Thymus (tissue), 11 donors: ENCODE measurements at regions not wholly inside any gene's neighbourhood (a gene's known extent, or its start where the extent isn't known, plus 50 kb on each side); places are given as distances from the start of the nearest gene placed in this dataset.
"Not testable (repeated sequence)": the region's sequence is repeated elsewhere in the genome, so short reads cannot be mapped to it uniquely, and the experiment has no call there.

ENCODE experiments used
- DNase-seq, 9 donors: peaks; one replicate each; pipeline ENCODE4 v3.0.0-alpha.2; 2013; ENCODE audit warnings: low spot score in 9 of 9, low read depth in 6 of 9, missing footprints in 1 of 9
- H3K27ac ChIP-seq, 2 donors: one replicate each; pipeline ENCODE4 v1.5.1; 2013; ENCODE audit warnings: control low read depth in 1 of 2, low read depth in 1 of 2, low read length in 1 of 2, mild to moderate bottlenecking in 1 of 2, moderate library complexity in 1 of 2
- H3K27me3 ChIP-seq, 2 donors: one replicate each; pipeline ENCODE4 v1.5.1; 2013; ENCODE audit warnings: low read length in 1 of 2; ENCODE audit not compliant: control insufficient read depth in 2 of 2, insufficient read depth in 1 of 2
- H3K36me3 ChIP-seq, 2 donors: one replicate each; pipeline ENCODE4 v1.5.1; 2013; ENCODE audit warnings: low read length in 1 of 2, mild to moderate bottlenecking in 1 of 2, moderate library complexity in 1 of 2; ENCODE audit not compliant: control insufficient read depth in 2 of 2, insufficient read depth in 2 of 2
- H3K4me1 ChIP-seq, 2 donors: one replicate each; pipeline ENCODE4 v1.5.1; 2013; ENCODE audit warnings: low read length in 2 of 2; ENCODE audit not compliant: control insufficient read depth in 2 of 2, insufficient read depth in 2 of 2
- H3K4me3 ChIP-seq, 2 donors: one replicate each; pipeline ENCODE4 v1.5.1; 2013; ENCODE audit warnings: low read length in 2 of 2, control low read depth in 1 of 2, mild to moderate bottlenecking in 1 of 2
- H3K9me3 ChIP-seq, 2 donors: one replicate each; pipeline ENCODE4 v1.5.1; 2013; ENCODE audit warnings: low read length in 1 of 2, mild to moderate bottlenecking in 1 of 2; ENCODE audit not compliant: control insufficient read depth in 2 of 2, insufficient read depth in 1 of 2
- WGBS: extraction: QIAGEN DNeasy Blood & Tissue Kit; methylation state at CpG from one replicate; pipeline ENCODE4 v1.1.7; 2013; 5-methylcytosine and 5-hydroxymethylcytosine counted together
- donor health status: healthy.

GRCh38 chr15:62327406-62327805 is 162.3 kb upstream of the C2CD4B start:
- no peak overlapping the region for H3K27ac ChIP-seq
- H3K4me1 ChIP-seq, result no peaks in the 10 kb centered on the region
- no peaks in the 10 kb centered on the region for H3K36me3 ChIP-seq
- DNase-seq, result no peak
- 95% methylated on average over 5 of the region's 5 CpGs for whole genome bisulfite sequencing
- H3K9me3 ChIP-seq, result no peaks in the 10 kb centered on the region
- no peak overlapping the region for H3K4me3 ChIP-seq
- peaks cover 4 to 7% of the 10 kb centered on the region in 2 donors for H3K27me3 ChIP-seq

GRCh38 chr15:62332472-62332871 is 167.4 kb upstream of the C2CD4B start:
- not testable (repeated sequence) for H3K27me3 ChIP-seq, H3K36me3 ChIP-seq, H3K9me3 ChIP-seq, H3K27ac ChIP-seq, DNase-seq, H3K4me3 ChIP-seq, H3K4me1 ChIP-seq
- 98% methylated on average over 26 of the region's 29 CpGs for WGBS

- Histone ChIP-seq H3K9me3 (no peaks in the 10 kb centered on the region), H3K27ac (no peak overlapping the region), H3K4me1 (no peaks in the 10 kb centered on the region), H3K27me3 (no peaks in the 10 kb centered on the region), H3K36me3 (no peaks in the 10 kb centered on the region), H3K4me3 (no peak overlapping the region)
- DNase-seq, result no peak
Observed at GRCh38 chr15:62334536-62334935, 169.5 kb upstream of the C2CD4B start.

- no peak overlapping the region for H3K27ac ChIP-seq
- H3K27me3 ChIP-seq, result no peaks in the 10 kb centered on the region
- WGBS, result 97% methylated on average over 4 of the region's 4 CpGs
- no peaks in the 10 kb centered on the region for H3K9me3 ChIP-seq
- no peaks in the 10 kb centered on the region for H3K36me3 ChIP-seq
- H3K4me1 ChIP-seq, result no peaks in the 10 kb centered on the region
- H3K4me3 ChIP-seq, result no peak overlapping the region
- DNase-seq, result no peak
Observed at GRCh38 chr15:62337934-62338333, 172.8 kb upstream of the C2CD4B start.

GRCh38 chr15:62338497-62338896 is 173.4 kb upstream of the C2CD4B start:
- no peak for DNase-seq
- Histone ChIP-seq H3K9me3 (no peaks in the 10 kb centered on the region), H3K36me3 (no peaks in the 10 kb centered on the region), H3K4me1 (no peaks in the 10 kb centered on the region), H3K27me3 (no peaks in the 10 kb centered on the region), H3K4me3 (no peak overlapping the region), H3K27ac (no peak overlapping the region)
- WGBS, result 92% methylated on average over 1 of the region's 1 CpG

- WGBS, result 98% methylated on average over 9 of the region's 9 CpGs
- no peak for DNase-seq
- no peaks in the 10 kb centered on the region for H3K36me3 ChIP-seq
Observed at GRCh38 chr15:62342959-62343358, 177.9 kb upstream of the C2CD4B start.

GRCh38 chr15:62343397-62343796 is 178.3 kb upstream of the C2CD4B start:
- Histone ChIP-seq H3K27ac (no peak overlapping the region), H3K36me3 (no peaks in the 10 kb centered on the region), H3K4me3 (no peak overlapping the region), H3K27me3 (no peaks in the 10 kb centered on the region), H3K9me3 (no peaks in the 10 kb centered on the region), H3K4me1 (peaks cover 0 to 6% of the 10 kb centered on the region in 2 donors)
- 91% methylated on average over 10 of the region's 10 CpGs for WGBS
- no peak for DNase-seq

More at GRCh38 chr15:62342959-62343358, 177.9 kb upstream of the C2CD4B start:
- Histone ChIP-seq H3K27ac (no peak overlapping the region), H3K4me3 (no peak overlapping the region), H3K27me3 (no peaks in the 10 kb centered on the region), H3K4me1 (peaks cover 0 to 6% of the 10 kb centered on the region in 2 donors), H3K9me3 (no peaks in the 10 kb centered on the region)

GRCh38 chr15:62344806-62345539 is 179.9 kb upstream of the C2CD4B start:
- Histone ChIP-seq H3K36me3 (no peaks in the 10 kb centered on the region), H3K9me3 (no peaks in the 10 kb centered on the region), H3K27ac (no peak overlapping the region), H3K4me1 (peaks cover 0 to 6% of the 10 kb centered on the region in 2 donors), H3K4me3 (no peak overlapping the region), H3K27me3 (no peaks in the 10 kb centered on the region)
- 40% methylated on average over 21 of the region's 21 CpGs for WGBS
- peak in 8 of 9 donors; percentile 31 to 74 (median 53) for DNase-seq

GRCh38 chr15:62346168-62346567 is 181.1 kb upstream of the C2CD4B start:
- Histone ChIP-seq H3K4me1 (peaks cover 0 to 6% of the 10 kb centered on the region in 2 donors), H3K27me3 (no peaks in the 10 kb centered on the region), H3K36me3 (no peaks in the 10 kb centered on the region), H3K4me3 (no peak overlapping the region), H3K9me3 (no peaks in the 10 kb centered on the region), H3K27ac (no peak overlapping the region)
- WGBS, result 85% methylated on average over 1 of the region's 1 CpG
- no peak for DNase-seq
